Endothelial cell of umbilical vein (primary cell): ENCODE measurements at regions not wholly inside any gene's neighbourhood (a gene's known extent, or its start where the extent isn't known, plus 50 kb on each side); places are given as distances from the start of the nearest gene placed in this dataset.

ENCODE experiments used
- BruUV-seq: library from RNA; stranded (reverse); fragments of 400-500 nt; replicated peaks from 2 replicates; lab custom pipeline; 2021; lab: Mats Ljungman, UMichigan
- CTCF ChIA-PET: fragments of 300-600, 350-600 bp; sonication (Branson Sonifier 250); formaldehyde crosslinking; loops from one replicate; lab custom pipeline; 2021; ENCODE audit warnings: antibody characterized with exemption, inconsistent platforms; lab: Charles Lee
- POLR2A ChIA-PET: fragments of 300-600, 350-600 bp; sonication (Branson Sonifier 250); formaldehyde crosslinking; loops from one replicate; lab custom pipeline; 2021; ENCODE audit warnings: antibody characterized with exemption, inconsistent platforms; lab: Charles Lee
- DNase-seq: peaks from one replicate; pipeline ENCODE4 v3.0.0-alpha.2; 2011; ENCODE audit warnings: low read depth, low spot score
- FAIRE-seq: peaks from 2 replicates; lab custom pipeline; 2011; peaks lifted over from hg19 to GRCh38; lab: Jason Lieb, UNC
- H2AFZ ChIP-seq: 2 replicates; pipeline ENCODE4 v1.6.0; 2012; ENCODE audit warnings: low read depth, low read length, control low read depth, inconsistent platforms
- H3K27ac ChIP-seq: 2 replicates; pipeline ENCODE4 v1.5.1; 2011; ENCODE audit warnings: low read depth, mild to moderate bottlenecking, control low read depth, low read length, moderate library complexity; ENCODE audit not compliant: insufficient read depth
- H3K27me3 ChIP-seq, 2 experiments: 2 replicates each; pipeline versions ENCODE4 v1.6.0 to v1.6.1; 2011; ENCODE audit warnings: low read length in 2 of 2, mixed read lengths in 1 of 2; ENCODE audit not compliant: control insufficient read depth in 2 of 2, insufficient read depth in 2 of 2
- H3K36me3 ChIP-seq, 2 experiments: 2 replicates in 1 of 2; 3 replicates in 1 of 2; pipeline ENCODE4 v1.5.1; 2011; ENCODE audit warnings: low read length in 2 of 2, mild to moderate bottlenecking in 1 of 2, moderate library complexity in 1 of 2; ENCODE audit not compliant: control insufficient read depth in 2 of 2, insufficient read depth in 2 of 2; ENCODE audit errors: extremely low read depth in 1 of 2
- H3K4me1 ChIP-seq: 3 replicates; pipeline ENCODE4 v1.5.1; 2011; ENCODE audit warnings: mild to moderate bottlenecking, low read length; ENCODE audit not compliant: control insufficient read depth, insufficient read depth; ENCODE audit errors: extremely low read depth
- H3K4me2 ChIP-seq: 2 replicates; pipeline ENCODE4 v1.6.1; 2011; ENCODE audit warnings: low read length, control low read depth, mixed read lengths; ENCODE audit not compliant: insufficient read depth
- H3K4me3 ChIP-seq, 3 experiments: fragments of 200-600 bp in 1 of 3; sonication (generic), shearing (Covaris generic) in 1 of 3; replicated peaks in 1 of 3; 2 replicates each; pipeline ENCODE4 v1.5.1; 2011 to 2016; ENCODE audit warnings: control low read depth in 3 of 3, low read length in 3 of 3, mild to moderate bottlenecking in 2 of 3, inconsistent platforms in 1 of 3, low read depth in 1 of 3, moderate library complexity in 1 of 3; ENCODE audit not compliant: insufficient read depth in 1 of 3
- H3K79me2 ChIP-seq: 2 replicates; pipeline ENCODE4 v1.6.0; 2012; ENCODE audit warnings: low read length, inconsistent platforms; ENCODE audit not compliant: control insufficient read depth, insufficient read depth
- H3K9ac ChIP-seq: replicated peaks from 2 replicates; pipeline ENCODE3; 2011; ENCODE audit warnings: low read length, control low read depth; ENCODE audit not compliant: insufficient read depth; ENCODE audit errors: extremely low read depth
- H3K9me1 ChIP-seq: replicated peaks from 3 replicates; pipeline ENCODE4 v1.6.0; 2011; ENCODE audit warnings: mild to moderate bottlenecking, low read length; ENCODE audit not compliant: control insufficient read depth, insufficient read depth; ENCODE audit errors: extremely low read depth
- H3K9me3 ChIP-seq: replicated peaks from 2 replicates; pipeline ENCODE4 v1.5.1; 2012; ENCODE audit warnings: low read length, inconsistent platforms; ENCODE audit not compliant: control insufficient read depth, insufficient read depth
- H4K20me1 ChIP-seq: replicated peaks from 2 replicates; pipeline ENCODE3; 2011; ENCODE audit warnings: mild to moderate bottlenecking, low read length; ENCODE audit not compliant: control insufficient read depth, insufficient read depth; ENCODE audit errors: extremely low read depth
- EZH2 ChIP-seq: IDR thresholded peaks from 2 replicates; pipeline ENCODE4 v1.6.1; 2012; ENCODE audit warnings: borderline replicate concordance, low read depth, mild to moderate bottlenecking, moderate library complexity, low read length, inconsistent platforms; ENCODE audit not compliant: severe bottlenecking
- FOS ChIP-seq: IDR thresholded peaks from 2 replicates; pipeline ENCODE4 v1.6.1; 2011; ENCODE audit warnings: mild to moderate bottlenecking, low read length, moderate library complexity, borderline replicate concordance; ENCODE audit not compliant: insufficient read depth
- GATA2 ChIP-seq: IDR thresholded peaks from 2 replicates; pipeline ENCODE4 v1.7.0; 2011; ENCODE audit warnings: low read depth, mild to moderate bottlenecking, moderate library complexity, mixed read lengths, low read length; ENCODE audit not compliant: insufficient read length, insufficient read depth
- MYC ChIP-seq: IDR thresholded peaks from one replicate; pipeline ENCODE4 v1.6.1; 2011; ENCODE audit warnings: mild to moderate bottlenecking, low read depth, low read length
- POLR2A ChIP-seq: IDR thresholded peaks from 2 replicates; pipeline ENCODE4 v1.6.1; 2012; ENCODE audit warnings: low read depth, mild to moderate bottlenecking, control low read depth, low read length
- POLR2AphosphoS5 ChIP-seq: IDR thresholded peaks from 2 replicates; pipeline ENCODE4 v1.6.1; 2012; ENCODE audit warnings: low read depth, mild to moderate bottlenecking, control low read depth, low read length, moderate library complexity; ENCODE audit not compliant: insufficient read depth
- dilution Hi-C: fragments of 300-500 bp; cut with MboI; formaldehyde crosslinking; loops from one replicate; pipeline ENCODE4 v1.15.0; 2019; ENCODE audit warnings: low sequenced_read_pairs; ENCODE audit not compliant: extremely low pct_ligation_motif_present
- intact Hi-C: fragments of 100-400 bp; cut with micrococcal nuclease; formaldehyde crosslinking; loops from one replicate; pipeline ENCODE4 v1.10.0; 2022
- TF ChIP-seq, protein P1 (sequence below): IDR thresholded peaks from 2 replicates; pipeline ENCODE4 v1.6.1; 2011; ENCODE audit not compliant: insufficient read depth, insufficient read length
- TF ChIP-seq, protein P2 (sequence below), 2 donors: IDR thresholded peaks; 1 replicate in 1 of 2; 2 replicates in 1 of 2; pipeline ENCODE4 v1.5.1; 2011; ENCODE audit warnings: low read length in 2 of 2, mild to moderate bottlenecking in 2 of 2, moderate library complexity in 2 of 2, control low read depth in 1 of 2, inconsistent platforms in 1 of 2, low read depth in 1 of 2; ENCODE audit not compliant: insufficient read depth in 1 of 2; ENCODE audit errors: extremely low read depth in 1 of 2

DNA sequence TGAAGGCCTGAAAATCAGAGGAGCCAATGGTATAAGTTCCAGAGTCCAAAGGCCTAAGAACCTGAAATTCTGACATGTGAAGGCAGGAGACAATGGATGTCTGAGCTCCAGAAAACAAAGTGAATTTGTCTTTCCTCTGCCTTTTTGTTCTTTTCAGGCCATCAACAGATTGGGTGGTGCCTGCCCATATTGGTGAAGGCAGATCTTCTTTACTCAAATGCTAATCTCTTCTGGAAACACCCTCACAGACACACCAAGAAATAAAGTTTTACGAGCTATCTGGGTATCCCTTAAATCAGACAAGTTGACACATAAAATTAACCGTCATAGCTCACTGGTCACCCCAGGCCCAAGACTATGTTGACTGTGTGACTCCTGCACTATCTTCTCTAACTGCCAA, 163.8 kb upstream of the NCKAP5 start:
- no TSS peak for BruUV-seq
- ChIA-PET CTCF (no interaction called here), POLR2A (no interaction called here)
- no peak overlapping the region for H3K4me3 ChIP-seq
- no peaks in the 10 kb centered on the region for H4K20me1 ChIP-seq
- peaks cover 3% of the 10 kb centered on the region for H3K4me1 ChIP-seq
- H3K9me1 ChIP-seq, result no peaks in the 10 kb centered on the region
- H3K27ac ChIP-seq, result no peak overlapping the region
- intact Hi-C loops, result no loop called here
- no peaks in the 10 kb centered on the region for H3K9me3 ChIP-seq
- no peak for DNase-seq
- TF ChIP-seq, protein P1, sequence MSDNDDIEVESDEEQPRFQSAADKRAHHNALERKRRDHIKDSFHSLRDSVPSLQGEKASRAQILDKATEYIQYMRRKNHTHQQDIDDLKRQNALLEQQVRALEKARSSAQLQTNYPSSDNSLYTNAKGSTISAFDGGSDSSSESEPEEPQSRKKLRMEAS, result no peak
- TF ChIP-seq FOS, result no peak
- TF ChIP-seq MYC, result no peak
- no peak for TF ChIP-seq POLR2A
- TF ChIP-seq POLR2AphosphoS5, result no peak
- TF ChIP-seq, protein P2, sequence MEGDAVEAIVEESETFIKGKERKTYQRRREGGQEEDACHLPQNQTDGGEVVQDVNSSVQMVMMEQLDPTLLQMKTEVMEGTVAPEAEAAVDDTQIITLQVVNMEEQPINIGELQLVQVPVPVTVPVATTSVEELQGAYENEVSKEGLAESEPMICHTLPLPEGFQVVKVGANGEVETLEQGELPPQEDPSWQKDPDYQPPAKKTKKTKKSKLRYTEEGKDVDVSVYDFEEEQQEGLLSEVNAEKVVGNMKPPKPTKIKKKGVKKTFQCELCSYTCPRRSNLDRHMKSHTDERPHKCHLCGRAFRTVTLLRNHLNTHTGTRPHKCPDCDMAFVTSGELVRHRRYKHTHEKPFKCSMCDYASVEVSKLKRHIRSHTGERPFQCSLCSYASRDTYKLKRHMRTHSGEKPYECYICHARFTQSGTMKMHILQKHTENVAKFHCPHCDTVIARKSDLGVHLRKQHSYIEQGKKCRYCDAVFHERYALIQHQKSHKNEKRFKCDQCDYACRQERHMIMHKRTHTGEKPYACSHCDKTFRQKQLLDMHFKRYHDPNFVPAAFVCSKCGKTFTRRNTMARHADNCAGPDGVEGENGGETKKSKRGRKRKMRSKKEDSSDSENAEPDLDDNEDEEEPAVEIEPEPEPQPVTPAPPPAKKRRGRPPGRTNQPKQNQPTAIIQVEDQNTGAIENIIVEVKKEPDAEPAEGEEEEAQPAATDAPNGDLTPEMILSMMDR (IDR thresholded peaks at IDR 0.05; ENCODE audit: extremely low read depth in 1 of 2, insufficient read depth in 1 of 2, low read depth in 1 of 2, low read length in 2 of 2), result no peak
- TF ChIP-seq EZH2, result no peak
- TF ChIP-seq GATA2, result no peak
- H3K4me2 ChIP-seq, result no peak overlapping the region
- no peaks in the 10 kb centered on the region for H3K36me3 ChIP-seq
- no peaks in the 10 kb centered on the region for H3K27me3 ChIP-seq
- no peak overlapping the region for H3K9ac ChIP-seq
- H3K79me2 ChIP-seq, result no peaks in the 10 kb centered on the region
- dilution Hi-C loops, result no loop called here
- no peak overlapping the region for H2AFZ ChIP-seq
- no peak for FAIRE-seq
